Lung (tissue), 11 donors: ENCODE measurements at regions not wholly inside any gene's neighbourhood (a gene's known extent, or its start where the extent isn't known, plus 50 kb on each side); places are given as distances from the start of the nearest gene placed in this dataset.

Source experiments
- ATAC-seq: fragments of 200-7000 bp; cut with Tn5 transposase; one replicate; pipeline ENCODE4 v1.9.1; 2020; ENCODE audit warnings: moderate number of reproducible peaks; ENCODE audit not compliant: insufficient read depth, low FRiP score
- DNase-seq, 3 donors: peaks; one replicate each; pipeline ENCODE4 v3.0.0-alpha.2; 2013 to 2017
- H3K27ac ChIP-seq, 2 donors: one replicate each; pipeline ENCODE4 v1.5.1; 2013; ENCODE audit warnings: mild to moderate bottlenecking in 2 of 2, moderate library complexity in 2 of 2, control low read depth in 1 of 2, inconsistent platforms in 1 of 2, low read depth in 1 of 2, low read length in 1 of 2
- H3K27me3 ChIP-seq, 3 donors: one replicate each; pipeline ENCODE4 v1.5.1; 2013; ENCODE audit warnings: low read length in 2 of 3; ENCODE audit not compliant: control insufficient read depth in 3 of 3, insufficient read depth in 3 of 3
- H3K36me3 ChIP-seq, 4 donors: one replicate each; pipeline ENCODE4 v1.5.1; 2013; ENCODE audit warnings: low read length in 4 of 4, mild to moderate bottlenecking in 1 of 4, moderate library complexity in 1 of 4; ENCODE audit not compliant: control insufficient read depth in 4 of 4, insufficient read depth in 4 of 4
- H3K4me1 ChIP-seq, 5 donors: one replicate each; pipeline ENCODE4 v1.5.1; 2013; ENCODE audit warnings: low read length in 5 of 5, mild to moderate bottlenecking in 2 of 5, moderate library complexity in 1 of 5; ENCODE audit not compliant: control insufficient read depth in 5 of 5, insufficient read depth in 5 of 5
- H3K4me3 ChIP-seq: one replicate; pipeline ENCODE4 v1.5.1; 2013; ENCODE audit warnings: mild to moderate bottlenecking, control low read depth, moderate library complexity
- H3K9ac ChIP-seq, 2 donors: one replicate each; pipeline ENCODE4 v1.5.1; 2013; ENCODE audit warnings: low read length in 2 of 2, control low read depth in 1 of 2; ENCODE audit not compliant: insufficient read depth in 1 of 2
- H3K9me3 ChIP-seq, 4 donors: one replicate each; pipeline ENCODE4 v1.5.1; 2013; ENCODE audit warnings: low read length in 3 of 4, mild to moderate bottlenecking in 1 of 4, moderate library complexity in 1 of 4; ENCODE audit not compliant: control insufficient read depth in 4 of 4, insufficient read depth in 3 of 4
- CTCF ChIP-seq: IDR thresholded peaks from 2 replicates; pipeline ENCODE4 v1.5.1; 2012; ENCODE audit warnings: mild to moderate bottlenecking; ENCODE audit errors: control extremely low read depth, extremely low read depth
- WGBS, 2 donors: extraction: QIAGEN DNeasy Blood & Tissue Kit; methylation state at CpG; one replicate each; pipeline ENCODE4 v1.1.7; 2013; 5-methylcytosine and 5-hydroxymethylcytosine counted together
- donor health status: control.
- donor health status: control.
- donor health status: Bipolar disorder and iron deficiency.
- donor health status: healthy.
- donor health status: DM: yes; HTN: yes; CAD: no.

- TF ChIP-seq CTCF: no peak
- no peaks in the 10 kb centered on the region for H3K4me1 ChIP-seq
- H3K9me3 ChIP-seq: no peaks in the 10 kb centered on the region
- WGBS, 2 donors: 95 to 100% methylated on average over 2 of the region's 2 CpGs
- no peak overlapping the region for H3K27ac ChIP-seq
- no peak overlapping the region for H3K9ac ChIP-seq
- ATAC-seq (no peak), DNase-seq (no peak)
- no peak overlapping the region for H3K4me3 ChIP-seq
- no peaks in the 10 kb centered on the region for H3K36me3 ChIP-seq
- H3K27me3 ChIP-seq: no peaks in the 10 kb centered on the region
Measured at GRCh38 chr17:70394473-70395232, 225.3 kb downstream of the KCNJ2 start.

GRCh38 chr17:70405492-70406220 lies 236.3 kb downstream of the KCNJ2 start:
- no peak for DNase-seq
- Histone ChIP-seq H3K9me3 (no peaks in the 10 kb centered on the region), H3K27ac (no peak overlapping the region), H3K4me3 (no peak overlapping the region), H3K4me1 (peaks cover 0 to 2% (median 0%) of the 10 kb centered on the region in 5 donors), H3K9ac (no peak overlapping the region), H3K36me3 (no peaks in the 10 kb centered on the region), H3K27me3 (no peaks in the 10 kb centered on the region)
- ATAC-seq: peak; percentile 62
- WGBS, 2 donors: 33 to 56% methylated on average over 1 of the region's 1 CpG
- no peak for TF ChIP-seq CTCF

- H3K36me3 ChIP-seq: no peaks in the 10 kb centered on the region
- peaks cover 0 to 2% (median 0%) of the 10 kb centered on the region in 5 donors for H3K4me1 ChIP-seq
- H3K9ac ChIP-seq: no peak overlapping the region
- WGBS, 2 donors: 82 to 83% methylated on average over 3 of the region's 3 CpGs
- no peak overlapping the region for H3K27ac ChIP-seq
- H3K4me3 ChIP-seq: no peak overlapping the region
- H3K27me3 ChIP-seq: no peaks in the 10 kb centered on the region
- no peak for ATAC-seq
- no peak for TF ChIP-seq CTCF
- peak in 1 of 3 donors; percentile 33 for DNase-seq
- no peaks in the 10 kb centered on the region for H3K9me3 ChIP-seq
Measured at GRCh38 chr17:70407506-70407905, 238.2 kb downstream of the KCNJ2 start.
